Gastroesophageal sphincter (tissue), 4 donors: ENCODE measurements at regions not wholly inside any gene's neighbourhood (a gene's known extent, or its start where the extent isn't known, plus 50 kb on each side); places are given as distances from the start of the nearest gene placed in this dataset.

Experiments used
- ATAC-seq: fragments of 150-250 bp; one replicate; pipeline ENCODE4 v1.9.1; 2016; ENCODE audit warnings: mild to moderate bottlenecking, moderate library complexity
- H3K27ac ChIP-seq, 4 donors: fragments of 200-600 bp; sonication (generic) in 3 of 4; 1 replicate in 3 of 4; 2 replicates in 1 of 4; pipeline ENCODE4 v1.5.1; 2016 to 2019
- H3K27me3 ChIP-seq: fragments of 200-600 bp; sonication (generic); one replicate; pipeline ENCODE4 v1.5.1; 2019
- H3K36me3 ChIP-seq, 2 donors: fragments of 200-600 bp; sonication (generic); one replicate each; pipeline ENCODE4 v1.5.1; 2019; ENCODE audit warnings: control low read depth in 1 of 2
- H3K4me1 ChIP-seq, 3 donors: fragments of 200-600 bp; sonication (generic); 1 replicate in 2 of 3; 2 replicates in 1 of 3; pipeline ENCODE4 v1.5.1; 2016 to 2019; ENCODE audit warnings: control low read depth in 2 of 3
- H3K4me3 ChIP-seq, 2 donors: fragments of 200-600 bp; sonication (generic); one replicate each; pipeline ENCODE4 v1.5.1; 2019; ENCODE audit warnings: mild to moderate bottlenecking in 1 of 2, moderate library complexity in 1 of 2
- H3K9me3 ChIP-seq, 3 donors: fragments of 200-600 bp; sonication (generic); one replicate each; pipeline ENCODE4 v1.5.1; 2017 to 2019; ENCODE audit warnings: control low read depth in 2 of 3
- EP300 ChIP-seq: sonication (generic); formaldehyde crosslinking; IDR thresholded peaks from one replicate; pipeline ENCODE4 v1.6.1; 2017; ENCODE audit warnings: antibody characterized with exemption, mild to moderate bottlenecking
- POLR2A ChIP-seq, 2 donors: fragments of 450-650 bp; IDR thresholded peaks; one replicate each; pipeline ENCODE4 v1.6.1; 2017; ENCODE audit warnings: antibody characterized with exemption in 2 of 2, mild to moderate bottlenecking in 2 of 2, moderate library complexity in 1 of 2
- POLR2AphosphoS5 ChIP-seq: sonication (generic); formaldehyde crosslinking; IDR thresholded peaks from one replicate; pipeline ENCODE4 v1.6.1; 2017; ENCODE audit warnings: antibody characterized with exemption
- WGBS, 2 donors: methylation state at CpG; one replicate each; pipeline ENCODE4 v1.1.5; 2018; ENCODE audit warnings: low coverage in 1 of 2; 5-methylcytosine and 5-hydroxymethylcytosine counted together
- TF ChIP-seq, protein P1 (sequence below), 4 experiments: fragments of 200-600 bp in 2 of 4; fragments of 450-650 bp in 2 of 4; sonication (generic) in 1 of 4; IDR thresholded peaks; one replicate each; pipeline ENCODE4 v1.5.1; 2017 to 2019; ENCODE audit warnings: antibody characterized with exemption in 4 of 4, mild to moderate bottlenecking in 2 of 4, moderate library complexity in 2 of 4

- TF ChIP-seq, protein P1, sequence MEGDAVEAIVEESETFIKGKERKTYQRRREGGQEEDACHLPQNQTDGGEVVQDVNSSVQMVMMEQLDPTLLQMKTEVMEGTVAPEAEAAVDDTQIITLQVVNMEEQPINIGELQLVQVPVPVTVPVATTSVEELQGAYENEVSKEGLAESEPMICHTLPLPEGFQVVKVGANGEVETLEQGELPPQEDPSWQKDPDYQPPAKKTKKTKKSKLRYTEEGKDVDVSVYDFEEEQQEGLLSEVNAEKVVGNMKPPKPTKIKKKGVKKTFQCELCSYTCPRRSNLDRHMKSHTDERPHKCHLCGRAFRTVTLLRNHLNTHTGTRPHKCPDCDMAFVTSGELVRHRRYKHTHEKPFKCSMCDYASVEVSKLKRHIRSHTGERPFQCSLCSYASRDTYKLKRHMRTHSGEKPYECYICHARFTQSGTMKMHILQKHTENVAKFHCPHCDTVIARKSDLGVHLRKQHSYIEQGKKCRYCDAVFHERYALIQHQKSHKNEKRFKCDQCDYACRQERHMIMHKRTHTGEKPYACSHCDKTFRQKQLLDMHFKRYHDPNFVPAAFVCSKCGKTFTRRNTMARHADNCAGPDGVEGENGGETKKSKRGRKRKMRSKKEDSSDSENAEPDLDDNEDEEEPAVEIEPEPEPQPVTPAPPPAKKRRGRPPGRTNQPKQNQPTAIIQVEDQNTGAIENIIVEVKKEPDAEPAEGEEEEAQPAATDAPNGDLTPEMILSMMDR (IDR thresholded peaks at IDR 0.05), result no peak
- TF ChIP-seq POLR2A (IDR thresholded peaks at IDR 0.05), result no peak
- TF ChIP-seq POLR2AphosphoS5, result no peak
- no peak for ATAC-seq
- no peaks in the 10 kb centered on the region for H3K9me3 ChIP-seq
- no peak overlapping the region for H3K4me3 ChIP-seq
- 80 to 100% methylated on average over 1 of the region's 1 CpG for WGBS, 2 donors
- H3K4me1 ChIP-seq, result no peaks in the 10 kb centered on the region
- no peaks in the 10 kb centered on the region for H3K27me3 ChIP-seq
- H3K27ac ChIP-seq, result no peak overlapping the region
- no peaks in the 10 kb centered on the region for H3K36me3 ChIP-seq
These were observed 469.9 kb downstream of the NUP35 start for GRCh38 chr2:183594150-183594549.

DNA sequence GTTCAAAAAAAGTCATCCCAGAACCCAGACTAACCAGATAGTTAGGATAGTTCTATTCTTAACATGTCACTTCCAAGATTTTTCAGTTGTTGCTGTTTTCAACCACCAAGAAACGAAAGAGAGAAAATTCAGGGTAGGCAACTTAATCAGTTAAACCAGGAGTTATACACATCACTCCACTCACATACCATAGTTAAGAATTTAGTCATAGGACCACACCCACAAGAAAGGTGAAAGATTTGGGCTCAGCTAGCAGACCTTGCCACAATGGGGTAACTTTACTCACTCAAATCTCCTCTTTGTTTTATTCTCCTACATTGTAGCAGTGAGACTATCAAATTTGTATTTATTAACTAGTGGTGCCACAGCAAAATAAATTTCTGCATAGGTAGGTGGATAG, 473.6 kb downstream of the NUP35 start:
- H3K4me3 ChIP-seq, result no peak overlapping the region
- no peak overlapping the region for H3K27ac ChIP-seq
- H3K9me3 ChIP-seq, result no peaks in the 10 kb centered on the region
- H3K36me3 ChIP-seq, result no peaks in the 10 kb centered on the region
- ATAC-seq, result no peak
- TF ChIP-seq EP300, result no peak
- TF ChIP-seq, protein P1 (IDR thresholded peaks at IDR 0.05), result no peak
- TF ChIP-seq POLR2AphosphoS5, result no peak
- no peak for TF ChIP-seq POLR2A (IDR thresholded peaks at IDR 0.05)
- H3K4me1 ChIP-seq, result no peaks in the 10 kb centered on the region
- no peaks in the 10 kb centered on the region for H3K27me3 ChIP-seq
- WGBS, 2 donors, result 71 to 93% methylated on average over 1 of the region's 1 CpG

DNA sequence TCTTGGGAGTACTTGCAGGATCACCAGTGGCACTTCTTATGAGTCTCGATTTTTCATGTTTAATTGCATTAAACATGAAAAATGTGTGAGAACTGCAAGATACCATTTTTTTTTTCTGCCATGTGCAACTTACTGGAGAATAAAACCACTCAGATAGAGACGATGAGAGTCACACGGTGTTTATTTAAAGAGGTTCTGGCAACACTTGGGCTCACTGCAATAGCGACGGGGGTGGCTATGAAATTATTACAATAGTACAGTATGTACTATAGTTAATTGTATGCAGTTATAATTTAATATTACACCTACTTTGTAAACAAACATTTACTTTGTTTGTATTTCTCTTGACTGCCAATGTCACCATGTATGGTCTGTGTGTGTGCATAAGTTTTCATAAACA, 479.8 kb downstream of the NUP35 start:
- Histone ChIP-seq H3K4me3 (no peak overlapping the region), H3K4me1 (no peaks in the 10 kb centered on the region), H3K27ac (no peak overlapping the region), H3K36me3 (no peaks in the 10 kb centered on the region), H3K9me3 (no peaks in the 10 kb centered on the region), H3K27me3 (no peaks in the 10 kb centered on the region)
- ATAC-seq, result no peak
- WGBS, 2 donors, result 35 to 50% methylated on average over 3 to 5 of the region's 5 CpGs
- TF ChIP-seq, protein P1 (IDR thresholded peaks at IDR 0.05), result no peak
- TF ChIP-seq EP300, result no peak
- TF ChIP-seq POLR2A (IDR thresholded peaks at IDR 0.05), result no peak
- no peak for TF ChIP-seq POLR2AphosphoS5

DNA sequence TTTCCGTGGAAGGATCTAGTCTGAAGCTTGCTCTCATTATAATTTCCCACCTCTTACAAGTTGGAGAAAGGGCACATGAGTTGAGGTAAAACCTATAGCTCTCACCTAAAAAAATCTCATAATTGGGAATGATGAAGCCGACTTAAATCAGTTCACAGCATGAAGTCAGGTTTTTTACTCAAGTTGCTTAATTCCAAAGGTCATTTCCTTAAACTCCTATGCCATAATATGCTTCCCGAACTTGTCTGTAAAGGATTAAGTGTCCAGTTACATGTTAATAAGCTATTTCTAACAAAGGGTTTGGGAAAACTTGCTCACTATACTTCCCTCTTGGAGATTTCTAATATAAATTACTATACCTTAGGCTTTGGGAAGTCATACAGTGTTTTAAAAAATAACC, 481.2 kb downstream of the NUP35 start:
- Histone ChIP-seq H3K36me3 (no peaks in the 10 kb centered on the region), H3K27ac (no peak overlapping the region), H3K27me3 (no peaks in the 10 kb centered on the region), H3K9me3 (no peaks in the 10 kb centered on the region), H3K4me3 (no peak overlapping the region), H3K4me1 (no peaks in the 10 kb centered on the region)
- ATAC-seq, result no peak
- WGBS, 2 donors, result 77 to 84% methylated on average over 3 of the region's 3 CpGs
- no peak for TF ChIP-seq EP300
- TF ChIP-seq POLR2AphosphoS5, result no peak
- TF ChIP-seq, protein P1 (IDR thresholded peaks at IDR 0.05), result no peak
- no peak for TF ChIP-seq POLR2A (IDR thresholded peaks at IDR 0.05)

GRCh38 chr2:183606022-183606717, 481.9 kb downstream of the NUP35 start:
- Histone ChIP-seq H3K27ac (no peak overlapping the region), H3K4me1 (no peaks in the 10 kb centered on the region), H3K9me3 (no peaks in the 10 kb centered on the region), H3K36me3 (no peaks in the 10 kb centered on the region), H3K4me3 (no peak overlapping the region), H3K27me3 (no peaks in the 10 kb centered on the region)
- TF ChIP-seq EP300 (no peak), POLR2AphosphoS5 (no peak), POLR2A (IDR thresholded peaks at IDR 0.05) (no peak)
- TF ChIP-seq, protein P1 (IDR thresholded peaks at IDR 0.05), result no peak
- 63 to 100% methylated on average over 1 to 2 of the region's 2 CpGs for WGBS, 2 donors
- no peak for ATAC-seq
